K562 (cell line): ENCODE measurements at regions not wholly inside any gene's neighbourhood (a gene's known extent, or its start where the extent isn't known, plus 50 kb on each side); places are given as distances from the start of the nearest gene placed in this dataset.
A peak's percentile ranks its signal among the peaks of the same experiment; 100 is the strongest.

Source experiments
- ATAC-seq: fragments of 200-7000 bp; cut with Tn5 transposase; 3 replicates; pipeline ENCODE4 v1.9.1; 2020; ENCODE audit warnings: moderate library complexity
- BruUV-seq: library from RNA; stranded (reverse); fragments of 400-500 nt; replicated peaks from 2 replicates; lab custom pipeline; 2021; lab: Mats Ljungman, UMichigan
- CTCF ChIA-PET: fragments of 300-600 bp; formaldehyde crosslinking; extraction: SDS; loops from one replicate; lab custom pipeline; 2021; ENCODE audit warnings: low intra/inter-chr PET ratio; lab: Yijun Ruan, JAX
- POLR2A ChIA-PET: fragments of 300-600, 350-650 bp; sonication (Branson Sonifier 250); formaldehyde crosslinking; extraction: SDS; loops from one replicate; lab custom pipeline; 2021; ENCODE audit warnings: antibody characterized with exemption, inconsistent platforms; lab: Yijun Ruan, JAX
- DNase-seq, 4 experiments: peaks; one replicate each; pipeline versions ENCODE4 v3.0.0 to v3.0.0-alpha.2; 2011 to 2018; ENCODE audit warnings: low spot score in 3 of 4, mixed read lengths in 3 of 4; ENCODE audit errors: extremely low read depth in 1 of 4
- FAIRE-seq: peaks from 2 replicates; lab custom pipeline; 2011; peaks lifted over from hg19 to GRCh38; lab: Jason Lieb, UNC
- H2AFZ ChIP-seq: 2 replicates; pipeline ENCODE4 v1.6.0; 2011; ENCODE audit warnings: low read depth, low read length, control low read depth, inconsistent platforms
- H3K27ac ChIP-seq: fragments of 200-600 bp; 3 replicates; pipeline ENCODE4 v1.8.0; 2011; ENCODE audit warnings: low read depth, mild to moderate bottlenecking, control low read depth, inconsistent platforms, low read length, moderate library complexity, mixed read lengths; ENCODE audit errors: extremely low read depth
- H3K27me3 ChIP-seq, 2 experiments: fragments of 300-600 bp in 1 of 2; 2 replicates in 1 of 2; 3 replicates in 1 of 2; pipeline versions ENCODE4 v1.6.0 to v1.8.0; 2011; ENCODE audit warnings: inconsistent platforms in 2 of 2, low read length in 2 of 2, mild to moderate bottlenecking in 1 of 2, mixed read lengths in 1 of 2, moderate library complexity in 1 of 2; ENCODE audit not compliant: control insufficient read depth in 2 of 2, insufficient read depth in 2 of 2
- H3K36me3 ChIP-seq: fragments of 300-600 bp; 3 replicates; pipeline ENCODE4 v1.8.0; 2011; ENCODE audit warnings: mild to moderate bottlenecking, low read length, inconsistent platforms; ENCODE audit not compliant: control insufficient read depth, insufficient read depth
- H3K4me1 ChIP-seq, 2 experiments: fragments of 200-600 bp in 1 of 2; replicated peaks in 1 of 2; 2 replicates in 1 of 2; 3 replicates in 1 of 2; pipeline versions ENCODE4 v1.5.1 to v1.8.0; 2011; ENCODE audit warnings: inconsistent platforms in 2 of 2, low read length in 2 of 2, mild to moderate bottlenecking in 1 of 2, mixed read lengths in 1 of 2, moderate library complexity in 1 of 2; ENCODE audit not compliant: control insufficient read depth in 2 of 2, insufficient read depth in 2 of 2
- H3K4me2 ChIP-seq: 2 replicates; pipeline ENCODE4 v1.6.1; 2011; ENCODE audit warnings: low read length, control low read depth, inconsistent platforms, mixed read lengths; ENCODE audit not compliant: insufficient read depth
- H3K4me3 ChIP-seq: fragments of 200-600 bp; sonication (generic), shearing (Covaris generic); 2 replicates; pipeline ENCODE4 v1.5.1; 2016; ENCODE audit warnings: control low read depth, inconsistent platforms
- H3K79me2 ChIP-seq: fragments of 200-600 bp; 3 replicates; pipeline ENCODE4 v1.8.0; 2011; ENCODE audit warnings: low read length, inconsistent platforms; ENCODE audit not compliant: control insufficient read depth, insufficient read depth
- H3K9ac ChIP-seq, 2 experiments: 2 replicates each; pipeline versions ENCODE4 v1.6.0 to v1.6.1; 2011; ENCODE audit warnings: low read depth in 2 of 2, low read length in 2 of 2, control low read depth in 1 of 2, inconsistent platforms in 1 of 2, mild to moderate bottlenecking in 1 of 2, mixed read lengths in 1 of 2; ENCODE audit not compliant: insufficient read depth in 1 of 2
- H3K9me1 ChIP-seq: one replicate; pipeline ENCODE4 v1.6.0; 2011; ENCODE audit warnings: inconsistent platforms, mild to moderate bottlenecking, low read length, moderate library complexity; ENCODE audit not compliant: control insufficient read depth, insufficient read depth
- H3K9me3 ChIP-seq: replicated peaks from 2 replicates; pipeline ENCODE4 v1.5.1; 2011; ENCODE audit warnings: low read depth, low read length, inconsistent platforms; ENCODE audit not compliant: control insufficient read depth, insufficient read depth
- H4K20me1 ChIP-seq: replicated peaks from 2 replicates; pipeline ENCODE4 v1.6.1; 2011; ENCODE audit warnings: low read length, inconsistent platforms, mixed read lengths; ENCODE audit not compliant: control insufficient read depth, insufficient read depth
- EP400 ChIP-seq: fragments of 450-650 bp; IDR thresholded peaks from 2 replicates; pipeline ENCODE4 v1.6.1; 2017; ENCODE audit warnings: antibody characterized with exemption, mild to moderate bottlenecking, moderate library complexity
- ILK ChIP-seq: fragments of 450-650 bp; IDR thresholded peaks from 2 replicates; pipeline ENCODE4 v1.6.1; 2016; ENCODE audit warnings: missing genetic modification characterization, low read depth, mild to moderate bottlenecking, missing compliant biosample characterization, moderate library complexity, borderline replicate concordance
- MYC ChIP-seq, 2 experiments: fragments of 250-450 bp in 1 of 2; sonication (Bioruptor Pico) in 1 of 2; IDR thresholded peaks; 2 replicates each; pipeline versions ENCODE4 v1.5.1 to v1.6.1; 2012 to 2021; ENCODE audit warnings: low read depth in 2 of 2, borderline replicate concordance in 1 of 2, improper control_type of control experiment in 1 of 2, low read length in 1 of 2, mild to moderate bottlenecking in 1 of 2, moderate library complexity in 1 of 2
- RAD51 ChIP-seq: fragments of 450-650 bp; IDR thresholded peaks from 2 replicates; pipeline ENCODE4 v1.7.1; 2016; ENCODE audit warnings: low read depth, mild to moderate bottlenecking, borderline replicate concordance
- ZNF253 ChIP-seq: fragments of 250-450 bp; sonication (Bioruptor Pico); conservative IDR thresholded peaks from 2 replicates; pipeline ENCODE4 v1.6.1; 2021; ENCODE audit warnings: mild to moderate bottlenecking
- WGBS: fragments of 100-300 bp; shearing (Covaris generic); methylation state at CpG from one replicate; pipeline ENCODE4 v1.1.6; 2016; ENCODE audit warnings: low coverage, mixed read lengths; ENCODE audit not compliant: insufficient coverage; ENCODE audit errors: missing lambda C conversion rate; 5-methylcytosine and 5-hydroxymethylcytosine counted together
- in situ Hi-C: fragments of 300-500 bp; cut with MboI; formaldehyde crosslinking; loops from 4 replicates; pipeline ENCODE4 v1.15.0; 2018; ENCODE audit warnings: inconsistent platforms, mixed read lengths
- intact Hi-C: fragments of 100-400 bp; cut with micrococcal nuclease; formaldehyde crosslinking; loops from 2 replicates; pipeline ENCODE4 v1.14.2; 2022
- TF ChIP-seq, protein P1 (sequence below): fragments of 200-600 bp; sonication (generic); IDR thresholded peaks from one replicate; pipeline ENCODE4 v1.6.1; 2012; ENCODE audit warnings: mild to moderate bottlenecking, low read depth, low read length, inconsistent platforms
- TF ChIP-seq, protein P2 (sequence below): fragments of 200-800 bp; sonication (Bioruptor generic); IDR thresholded peaks from 2 replicates; pipeline ENCODE4 v1.6.1; 2017; ENCODE audit warnings: missing genetic modification characterization, missing compliant biosample characterization
- TF ChIP-seq, protein P3 (sequence below): sonication (generic); formaldehyde crosslinking; IDR thresholded peaks from 2 replicates; pipeline ENCODE4 v1.9.0; 2022; ENCODE audit warnings: mild to moderate bottlenecking, missing genetic modification reagents

DNA sequence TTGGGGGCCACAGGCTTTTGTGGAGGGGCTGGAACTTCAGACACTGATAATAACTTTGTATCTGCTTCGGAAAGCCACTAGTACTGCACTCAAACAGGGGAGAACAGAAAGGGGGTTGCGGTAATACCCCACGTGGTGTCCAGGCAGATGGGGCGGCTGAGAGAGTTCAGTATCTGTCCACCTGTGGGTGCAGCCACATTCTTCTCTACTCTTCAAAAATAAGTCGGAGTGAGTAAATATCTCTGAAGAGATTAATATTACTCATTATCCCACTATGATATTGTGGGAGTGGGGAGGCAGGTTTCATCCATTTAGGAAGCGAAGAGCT, 102.1 kb upstream of the SSBP2 start:
- peak overlapping the region; percentile 19 for H3K4me3 ChIP-seq
- H3K9me3 ChIP-seq: no peaks in the 10 kb centered on the region
- no TSS peak for BruUV-seq
- peak overlapping the region; percentile 71 for H3K27ac ChIP-seq
- peak overlapping the region; percentile 61 to 66; a peak in 3 of 4 replicates for H3K9ac ChIP-seq
- ChIA-PET CTCF (no interaction called here), POLR2A (interaction anchor here (0.7 to 3.4 kb wide), 3 partner anchors 101 to 102 kb away, joined by 3 to 61 read pairs (median 3); partner anchors contain the start of gene SSBP2)
- peak overlapping the region; percentile 77 for H3K4me2 ChIP-seq
- WGBS: 7% methylated on average over 6 of the region's 6 CpGs
- no peaks in the 10 kb centered on the region for H3K27me3 ChIP-seq
- H3K36me3 ChIP-seq: no peaks in the 10 kb centered on the region
- in situ Hi-C loops (loop anchor here (5.0 kb wide), 1 partner anchor 346 kb away; no protein-coding TSS in a partner anchor), intact Hi-C loops (loop anchor here (1.0 to 10.0 kb wide), 3 partner anchors 118 to 372 kb away; no protein-coding TSS in a partner anchor)
- FAIRE-seq: no peak
- H2AFZ ChIP-seq: peak overlapping the region; percentile 94
- ATAC-seq: peak; percentile 46
- no peaks in the 10 kb centered on the region for H4K20me1 ChIP-seq
- peaks cover 9% of the 10 kb centered on the region; the same call in 1 of the 3 replicates for H3K79me2 ChIP-seq
- H3K9me1 ChIP-seq: no peaks in the 10 kb centered on the region
- peaks cover 32 to 48% of the 10 kb centered on the region in 2 experiments for H3K4me1 ChIP-seq
- peak in 3 of 4 experiments; percentile 35 to 50 (median 37) for DNase-seq
- TF ChIP-seq ILK (tag): no peak
- TF ChIP-seq MYC (IDR thresholded peaks at IDR 0.05; ENCODE audit: low read depth, low read length): peak; percentile 50
- TF ChIP-seq MYC (CRISPR knock-in tag; IDR thresholded peaks at IDR 0.05; ENCODE audit: borderline replicate concordance, low read depth): no peak
- peak; percentile 36; the same call in 1 of the 2 replicates for TF ChIP-seq RAD51
- TF ChIP-seq ZNF253: no peak
- TF ChIP-seq, protein P1, sequence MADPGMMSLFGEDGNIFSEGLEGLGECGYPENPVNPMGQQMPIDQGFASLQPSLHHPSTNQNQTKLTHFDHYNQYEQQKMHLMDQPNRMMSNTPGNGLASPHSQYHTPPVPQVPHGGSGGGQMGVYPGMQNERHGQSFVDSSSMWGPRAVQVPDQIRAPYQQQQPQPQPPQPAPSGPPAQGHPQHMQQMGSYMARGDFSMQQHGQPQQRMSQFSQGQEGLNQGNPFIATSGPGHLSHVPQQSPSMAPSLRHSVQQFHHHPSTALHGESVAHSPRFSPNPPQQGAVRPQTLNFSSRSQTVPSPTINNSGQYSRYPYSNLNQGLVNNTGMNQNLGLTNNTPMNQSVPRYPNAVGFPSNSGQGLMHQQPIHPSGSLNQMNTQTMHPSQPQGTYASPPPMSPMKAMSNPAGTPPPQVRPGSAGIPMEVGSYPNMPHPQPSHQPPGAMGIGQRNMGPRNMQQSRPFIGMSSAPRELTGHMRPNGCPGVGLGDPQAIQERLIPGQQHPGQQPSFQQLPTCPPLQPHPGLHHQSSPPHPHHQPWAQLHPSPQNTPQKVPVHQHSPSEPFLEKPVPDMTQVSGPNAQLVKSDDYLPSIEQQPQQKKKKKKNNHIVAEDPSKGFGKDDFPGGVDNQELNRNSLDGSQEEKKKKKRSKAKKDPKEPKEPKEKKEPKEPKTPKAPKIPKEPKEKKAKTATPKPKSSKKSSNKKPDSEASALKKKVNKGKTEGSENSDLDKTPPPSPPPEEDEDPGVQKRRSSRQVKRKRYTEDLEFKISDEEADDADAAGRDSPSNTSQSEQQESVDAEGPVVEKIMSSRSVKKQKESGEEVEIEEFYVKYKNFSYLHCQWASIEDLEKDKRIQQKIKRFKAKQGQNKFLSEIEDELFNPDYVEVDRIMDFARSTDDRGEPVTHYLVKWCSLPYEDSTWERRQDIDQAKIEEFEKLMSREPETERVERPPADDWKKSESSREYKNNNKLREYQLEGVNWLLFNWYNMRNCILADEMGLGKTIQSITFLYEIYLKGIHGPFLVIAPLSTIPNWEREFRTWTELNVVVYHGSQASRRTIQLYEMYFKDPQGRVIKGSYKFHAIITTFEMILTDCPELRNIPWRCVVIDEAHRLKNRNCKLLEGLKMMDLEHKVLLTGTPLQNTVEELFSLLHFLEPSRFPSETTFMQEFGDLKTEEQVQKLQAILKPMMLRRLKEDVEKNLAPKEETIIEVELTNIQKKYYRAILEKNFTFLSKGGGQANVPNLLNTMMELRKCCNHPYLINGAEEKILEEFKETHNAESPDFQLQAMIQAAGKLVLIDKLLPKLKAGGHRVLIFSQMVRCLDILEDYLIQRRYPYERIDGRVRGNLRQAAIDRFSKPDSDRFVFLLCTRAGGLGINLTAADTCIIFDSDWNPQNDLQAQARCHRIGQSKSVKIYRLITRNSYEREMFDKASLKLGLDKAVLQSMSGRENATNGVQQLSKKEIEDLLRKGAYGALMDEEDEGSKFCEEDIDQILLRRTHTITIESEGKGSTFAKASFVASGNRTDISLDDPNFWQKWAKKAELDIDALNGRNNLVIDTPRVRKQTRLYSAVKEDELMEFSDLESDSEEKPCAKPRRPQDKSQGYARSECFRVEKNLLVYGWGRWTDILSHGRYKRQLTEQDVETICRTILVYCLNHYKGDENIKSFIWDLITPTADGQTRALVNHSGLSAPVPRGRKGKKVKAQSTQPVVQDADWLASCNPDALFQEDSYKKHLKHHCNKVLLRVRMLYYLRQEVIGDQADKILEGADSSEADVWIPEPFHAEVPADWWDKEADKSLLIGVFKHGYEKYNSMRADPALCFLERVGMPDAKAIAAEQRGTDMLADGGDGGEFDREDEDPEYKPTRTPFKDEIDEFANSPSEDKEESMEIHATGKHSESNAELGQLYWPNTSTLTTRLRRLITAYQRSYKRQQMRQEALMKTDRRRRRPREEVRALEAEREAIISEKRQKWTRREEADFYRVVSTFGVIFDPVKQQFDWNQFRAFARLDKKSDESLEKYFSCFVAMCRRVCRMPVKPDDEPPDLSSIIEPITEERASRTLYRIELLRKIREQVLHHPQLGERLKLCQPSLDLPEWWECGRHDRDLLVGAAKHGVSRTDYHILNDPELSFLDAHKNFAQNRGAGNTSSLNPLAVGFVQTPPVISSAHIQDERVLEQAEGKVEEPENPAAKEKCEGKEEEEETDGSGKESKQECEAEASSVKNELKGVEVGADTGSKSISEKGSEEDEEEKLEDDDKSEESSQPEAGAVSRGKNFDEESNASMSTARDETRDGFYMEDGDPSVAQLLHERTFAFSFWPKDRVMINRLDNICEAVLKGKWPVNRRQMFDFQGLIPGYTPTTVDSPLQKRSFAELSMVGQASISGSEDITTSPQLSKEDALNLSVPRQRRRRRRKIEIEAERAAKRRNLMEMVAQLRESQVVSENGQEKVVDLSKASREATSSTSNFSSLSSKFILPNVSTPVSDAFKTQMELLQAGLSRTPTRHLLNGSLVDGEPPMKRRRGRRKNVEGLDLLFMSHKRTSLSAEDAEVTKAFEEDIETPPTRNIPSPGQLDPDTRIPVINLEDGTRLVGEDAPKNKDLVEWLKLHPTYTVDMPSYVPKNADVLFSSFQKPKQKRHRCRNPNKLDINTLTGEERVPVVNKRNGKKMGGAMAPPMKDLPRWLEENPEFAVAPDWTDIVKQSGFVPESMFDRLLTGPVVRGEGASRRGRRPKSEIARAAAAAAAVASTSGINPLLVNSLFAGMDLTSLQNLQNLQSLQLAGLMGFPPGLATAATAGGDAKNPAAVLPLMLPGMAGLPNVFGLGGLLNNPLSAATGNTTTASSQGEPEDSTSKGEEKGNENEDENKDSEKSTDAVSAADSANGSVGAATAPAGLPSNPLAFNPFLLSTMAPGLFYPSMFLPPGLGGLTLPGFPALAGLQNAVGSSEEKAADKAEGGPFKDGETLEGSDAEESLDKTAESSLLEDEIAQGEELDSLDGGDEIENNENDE: no peak
- TF ChIP-seq, protein P2, sequence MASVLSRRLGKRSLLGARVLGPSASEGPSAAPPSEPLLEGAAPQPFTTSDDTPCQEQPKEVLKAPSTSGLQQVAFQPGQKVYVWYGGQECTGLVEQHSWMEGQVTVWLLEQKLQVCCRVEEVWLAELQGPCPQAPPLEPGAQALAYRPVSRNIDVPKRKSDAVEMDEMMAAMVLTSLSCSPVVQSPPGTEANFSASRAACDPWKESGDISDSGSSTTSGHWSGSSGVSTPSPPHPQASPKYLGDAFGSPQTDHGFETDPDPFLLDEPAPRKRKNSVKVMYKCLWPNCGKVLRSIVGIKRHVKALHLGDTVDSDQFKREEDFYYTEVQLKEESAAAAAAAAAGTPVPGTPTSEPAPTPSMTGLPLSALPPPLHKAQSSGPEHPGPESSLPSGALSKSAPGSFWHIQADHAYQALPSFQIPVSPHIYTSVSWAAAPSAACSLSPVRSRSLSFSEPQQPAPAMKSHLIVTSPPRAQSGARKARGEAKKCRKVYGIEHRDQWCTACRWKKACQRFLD (CRISPR knock-in tag): no peak
- 0 out of 2 replicates have a peak, but pooled peaks have one; percentile 10 for TF ChIP-seq EP400
- TF ChIP-seq, protein P3, sequence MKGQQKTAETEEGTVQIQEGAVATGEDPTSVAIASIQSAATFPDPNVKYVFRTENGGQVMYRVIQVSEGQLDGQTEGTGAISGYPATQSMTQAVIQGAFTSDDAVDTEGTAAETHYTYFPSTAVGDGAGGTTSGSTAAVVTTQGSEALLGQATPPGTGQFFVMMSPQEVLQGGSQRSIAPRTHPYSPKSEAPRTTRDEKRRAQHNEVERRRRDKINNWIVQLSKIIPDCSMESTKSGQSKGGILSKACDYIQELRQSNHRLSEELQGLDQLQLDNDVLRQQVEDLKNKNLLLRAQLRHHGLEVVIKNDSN (CRISPR knock-in tag): peak; percentile 59
